Stromal cell of bone marrow (primary cell): ENCODE measurements at regions not wholly inside any gene's neighbourhood (a gene's known extent, or its start where the extent isn't known, plus 50 kb on each side); places are given as distances from the start of the nearest gene placed in this dataset.

Experiments used
- DNase-seq: peaks from one replicate; pipeline ENCODE4 v3.0.0-alpha.2; 2012; ENCODE audit warnings: low read depth

DNA sequence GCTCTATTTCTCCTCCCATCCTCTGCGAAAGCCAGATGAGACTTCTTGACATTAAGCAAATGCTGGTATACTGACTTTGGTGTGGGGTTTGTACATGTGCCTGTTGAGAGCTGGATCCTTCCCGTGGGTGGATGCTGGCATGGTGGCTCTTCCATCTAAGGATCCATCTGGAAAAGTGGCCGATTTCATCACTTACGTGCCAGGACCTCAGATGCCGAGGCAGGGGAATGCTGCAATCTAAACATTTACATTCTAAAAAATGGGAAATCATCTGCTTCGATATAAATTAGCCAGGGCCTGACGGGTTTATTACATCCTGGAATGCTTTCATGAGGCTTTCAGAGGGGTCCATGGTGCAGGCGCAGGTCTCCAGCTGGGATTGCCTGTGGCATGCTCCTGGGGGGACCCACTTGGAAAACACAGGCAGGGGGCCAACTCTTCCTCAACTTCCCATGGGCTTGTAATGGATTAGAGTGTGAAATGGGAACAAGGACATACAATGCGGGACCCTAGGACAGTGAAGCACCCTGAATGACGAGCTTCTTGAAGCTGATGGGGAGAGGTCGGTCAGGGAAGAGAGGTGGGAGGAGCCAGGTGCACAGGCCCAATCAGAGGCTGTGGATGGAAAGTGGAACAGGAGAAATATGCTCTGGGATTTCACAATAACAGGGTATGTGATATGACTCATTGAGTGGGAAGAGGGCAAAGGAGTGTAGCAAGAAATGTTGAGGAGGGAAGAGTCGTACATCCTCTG lies 105.5 kb upstream of the PITX1 start:
- DNase-seq: peak; percentile 65

GRCh38 chr5:135138116-135138850 lies 104.3 kb upstream of the PITX1 start:
- no peak for DNase-seq

- DNase-seq: no peak
Measured at GRCh38 chr5:135137146-135137915, 103.3 kb upstream of the PITX1 start.

- no peak for DNase-seq
Measured at GRCh38 chr5:135136546-135136945, 102.5 kb upstream of the PITX1 start.

DNA sequence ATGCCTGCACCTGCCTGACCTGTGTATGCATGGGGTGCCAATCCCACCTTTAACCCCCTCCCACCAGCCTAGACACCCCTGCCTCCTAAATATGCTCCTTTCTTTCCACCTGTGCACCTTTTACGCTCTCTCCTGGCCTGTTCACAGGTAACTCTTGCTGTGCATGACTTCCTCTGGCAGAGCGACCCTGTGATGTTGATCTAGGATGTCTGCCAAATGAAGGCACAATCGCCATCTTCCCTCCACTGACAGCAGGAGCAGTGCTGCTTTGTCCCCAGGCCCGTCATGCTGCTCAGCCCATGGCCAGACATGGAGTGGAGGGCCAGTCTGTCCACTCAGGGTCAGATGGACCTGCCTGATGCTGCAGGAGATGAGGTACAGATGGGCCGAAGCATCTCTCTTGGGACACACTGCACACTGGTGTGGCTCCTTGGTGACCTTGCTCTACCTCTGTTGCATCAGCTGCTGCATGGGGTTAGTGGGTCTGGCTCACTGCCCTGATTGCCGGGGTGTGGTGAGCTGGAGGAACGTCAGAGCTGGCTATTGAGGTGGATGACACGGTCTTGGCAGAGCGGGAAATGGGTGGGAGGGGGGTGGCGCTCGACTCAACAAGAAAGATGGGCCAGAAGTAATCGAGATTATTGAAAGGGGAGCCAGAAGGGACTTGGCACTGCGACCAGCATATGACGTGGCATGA lies 101.7 kb upstream of the PITX1 start:
- peak; percentile 67 for DNase-seq

- DNase-seq: no peak
Measured at GRCh38 chr5:135134691-135135381, 100.8 kb upstream of the PITX1 start.

DNA sequence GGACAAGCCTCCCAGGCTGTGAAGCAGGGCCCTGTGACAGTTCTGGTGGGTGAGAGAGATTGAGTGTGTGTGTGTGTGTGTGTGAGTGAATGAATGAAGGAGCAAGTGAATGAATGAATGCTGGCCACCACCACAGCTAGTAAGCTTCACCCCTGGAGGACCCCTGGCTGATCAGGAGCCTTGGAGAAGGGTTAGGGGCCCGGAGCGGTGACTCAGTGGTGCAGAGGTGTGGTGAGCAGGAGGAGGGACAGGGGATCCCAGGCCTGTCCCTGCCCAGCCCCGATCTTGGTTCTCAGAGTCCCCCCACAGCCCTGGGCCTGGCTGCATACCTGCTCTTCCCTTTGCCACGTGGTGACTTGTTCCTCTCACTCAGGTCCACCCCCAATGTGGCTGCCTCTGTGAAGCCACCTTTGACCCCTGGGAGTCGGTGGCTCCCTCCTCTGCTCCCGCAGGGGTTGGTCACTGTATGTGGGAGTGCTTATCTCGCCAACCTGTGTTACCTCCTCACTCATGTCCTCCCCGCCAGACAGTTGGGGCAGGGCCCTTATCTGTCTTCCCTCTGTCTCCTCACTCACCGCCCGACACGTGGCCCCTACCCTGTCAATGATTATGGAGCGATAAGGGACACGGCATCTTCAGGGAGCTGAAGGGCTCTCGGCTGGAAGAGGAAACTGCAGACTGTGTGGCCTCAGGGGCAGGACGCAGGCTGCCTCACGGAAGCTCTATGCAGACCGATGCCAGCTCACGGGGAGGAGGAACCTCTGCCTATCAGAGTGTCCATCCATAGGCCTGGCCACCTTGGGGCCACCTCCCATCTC lies 99.9 kb upstream of the PITX1 start:
- no peak for DNase-seq

GRCh38 chr5:135133181-135133580 lies 99.2 kb upstream of the PITX1 start:
- DNase-seq: no peak

GRCh38 chr5:135131801-135132680 lies 98.0 kb upstream of the PITX1 start:
- no peak for DNase-seq

GRCh38 chr5:135130261-135131215 lies 96.5 kb upstream of the PITX1 start:
- no peak for DNase-seq

DNA sequence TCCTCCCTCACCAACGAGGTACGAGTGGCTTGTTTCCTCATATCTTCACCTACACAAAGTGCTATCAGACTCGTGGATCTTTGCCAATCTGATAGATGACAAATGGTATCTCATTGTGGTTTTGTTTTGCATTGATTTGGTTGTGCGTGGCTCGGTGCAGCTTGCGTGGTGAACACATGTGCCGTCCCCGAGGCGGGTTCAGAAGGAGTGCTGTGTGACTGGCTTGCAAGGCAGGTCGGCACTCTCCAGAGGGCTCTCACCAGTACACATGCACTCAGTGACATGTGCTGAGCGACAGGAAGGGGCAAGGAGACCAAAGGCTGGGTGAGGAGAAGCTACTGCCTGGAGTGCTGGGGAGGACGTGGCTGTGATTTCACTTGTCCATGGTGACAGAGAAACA lies 95.3 kb upstream of the PITX1 start:
- DNase-seq: no peak

GRCh38 chr5:135128361-135128760 lies 94.3 kb upstream of the PITX1 start:
- DNase-seq: no peak

DNA sequence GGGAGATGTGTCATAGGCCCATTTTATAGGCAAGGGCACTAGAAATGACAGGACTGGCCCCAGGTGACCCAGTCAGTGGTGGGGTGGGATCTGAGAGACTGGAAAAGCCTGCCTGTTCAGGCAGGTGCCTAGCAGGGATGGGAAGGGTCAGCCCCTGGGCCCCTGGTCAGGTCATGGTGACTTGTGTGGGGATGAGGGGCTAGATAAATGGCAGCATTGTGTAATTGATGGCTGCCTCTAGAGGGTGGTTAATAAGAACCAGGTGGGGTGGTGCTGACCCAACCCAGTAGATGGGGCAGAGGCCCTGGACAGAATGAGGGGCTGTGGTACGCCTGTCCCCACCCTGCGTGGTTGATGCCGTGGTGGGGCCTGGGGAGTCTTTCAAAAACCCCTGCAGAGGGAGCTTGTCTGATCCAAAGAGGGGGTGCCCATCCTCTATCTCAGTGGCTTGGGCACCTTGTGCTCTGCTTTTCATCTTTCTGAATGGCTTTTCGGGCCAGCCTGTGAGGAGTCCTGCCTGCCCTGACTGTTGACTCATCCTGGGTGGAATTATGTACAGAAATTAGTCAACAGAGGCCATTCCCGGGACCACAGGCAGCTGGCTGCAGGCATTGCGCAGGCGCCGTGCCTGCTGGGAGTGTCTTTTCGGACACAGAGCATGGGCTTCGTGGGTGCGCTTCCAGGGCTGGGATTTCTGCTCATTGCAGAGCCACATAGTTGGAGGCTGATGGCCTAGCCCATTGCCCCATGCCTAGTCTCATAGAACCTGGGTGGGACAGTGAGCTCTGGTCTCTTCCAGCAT lies 93.6 kb upstream of the PITX1 start:
- DNase-seq: peak; percentile 82

DNA sequence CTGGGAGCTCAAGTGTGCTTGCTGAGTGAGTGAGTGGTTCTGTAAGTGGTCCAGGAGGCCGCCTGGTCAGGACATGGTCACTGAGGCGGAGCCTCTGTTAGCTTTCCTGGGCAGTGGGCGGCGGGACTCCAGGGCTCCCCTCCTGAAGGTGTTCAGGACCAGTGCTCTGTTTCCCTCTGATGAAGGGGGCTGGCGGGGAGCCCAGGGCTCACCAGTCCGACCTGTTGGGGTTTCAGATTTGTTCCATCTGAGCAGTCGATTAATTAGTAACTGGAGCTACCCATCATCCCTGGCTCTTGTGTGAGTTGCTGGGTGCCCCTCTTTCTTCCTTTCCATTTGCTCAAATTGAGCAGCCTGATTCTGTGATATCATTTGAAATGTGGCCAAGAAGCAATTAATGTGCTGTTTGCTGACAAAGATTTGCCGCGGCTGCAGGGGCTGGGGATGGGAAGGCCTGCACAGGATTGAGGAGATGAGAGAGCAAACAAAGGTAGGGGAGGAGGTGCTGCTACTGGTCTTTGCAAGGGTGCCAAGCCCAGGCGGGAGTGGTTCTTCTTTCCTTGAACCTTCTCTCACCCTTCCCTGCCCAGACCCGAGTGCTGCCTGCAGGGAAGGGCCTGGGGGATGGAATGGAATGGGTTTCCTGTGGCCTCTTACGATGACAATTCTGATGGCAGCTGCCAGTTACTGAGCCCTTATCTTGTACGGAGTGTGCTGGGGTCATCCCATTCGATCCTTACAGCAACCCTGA lies 92.8 kb upstream of the PITX1 start:
- no peak for DNase-seq

GRCh38 chr5:135124724-135125123 lies 90.7 kb upstream of the PITX1 start:
- no peak for DNase-seq

GRCh38 chr5:135124128-135124527 lies 90.1 kb upstream of the PITX1 start:
- no peak for DNase-seq

DNA sequence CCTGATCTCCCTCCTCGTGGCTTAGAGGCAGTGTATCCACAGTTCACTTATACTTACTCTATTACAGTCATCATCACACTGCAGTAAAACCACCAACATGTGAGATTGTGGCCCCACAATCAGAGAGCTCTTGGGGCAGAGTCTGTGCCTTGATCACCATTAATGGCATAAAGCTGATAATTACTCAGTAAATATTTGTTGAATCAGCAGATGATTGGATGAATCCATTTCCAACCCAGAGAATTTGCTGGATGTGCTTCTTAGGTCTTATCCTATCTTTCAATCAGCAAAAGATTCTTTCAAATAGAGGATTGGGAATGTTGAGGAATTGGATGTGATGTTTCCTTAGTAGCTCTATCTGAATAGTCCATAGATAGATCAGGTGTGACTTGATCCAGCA lies 88.8 kb upstream of the PITX1 start:
- no peak for DNase-seq
